PFSK-1 (cell line): ENCODE measurements at regions not wholly inside any gene's neighbourhood (a gene's known extent, or its start where the extent isn't known, plus 50 kb on each side); places are given as distances from the start of the nearest gene placed in this dataset.

ENCODE experiments used
- FOXP2 ChIP-seq: optimal IDR thresholded peaks from 2 replicates; pipeline ENCODE3; 2011; ENCODE audit warnings: borderline replicate concordance, control low read depth, inconsistent platforms; ENCODE audit not compliant: insufficient read depth; ENCODE audit errors: extremely low read length, extremely low read depth
- POLR2AphosphoS5 ChIP-seq: IDR thresholded peaks from 2 replicates; pipeline ENCODE4 v1.6.1; 2012; ENCODE audit warnings: low read depth, mild to moderate bottlenecking, control low read depth, low read length, moderate library complexity
- SIN3A ChIP-seq: IDR thresholded peaks from 2 replicates; pipeline ENCODE4 v1.6.1; 2012; ENCODE audit warnings: mild to moderate bottlenecking, low read length, moderate library complexity, borderline replicate concordance; ENCODE audit not compliant: insufficient read depth
- TAF1 ChIP-seq: IDR thresholded peaks from 2 replicates; pipeline ENCODE4 v1.6.1; 2012; ENCODE audit warnings: low read length, control low read depth, borderline replicate concordance; ENCODE audit not compliant: insufficient read depth
- TF ChIP-seq, protein P1 (sequence below), 2 experiments: IDR thresholded peaks; 2 replicates each; pipeline versions ENCODE4 v1.6.1 to v1.8.0; 2011 to 2012; ENCODE audit warnings: low read depth in 2 of 2, low read length in 2 of 2, control low read depth in 1 of 2, inconsistent platforms in 1 of 2, mild to moderate bottlenecking in 1 of 2, moderate library complexity in 1 of 2; ENCODE audit not compliant: insufficient read depth in 1 of 2

DNA sequence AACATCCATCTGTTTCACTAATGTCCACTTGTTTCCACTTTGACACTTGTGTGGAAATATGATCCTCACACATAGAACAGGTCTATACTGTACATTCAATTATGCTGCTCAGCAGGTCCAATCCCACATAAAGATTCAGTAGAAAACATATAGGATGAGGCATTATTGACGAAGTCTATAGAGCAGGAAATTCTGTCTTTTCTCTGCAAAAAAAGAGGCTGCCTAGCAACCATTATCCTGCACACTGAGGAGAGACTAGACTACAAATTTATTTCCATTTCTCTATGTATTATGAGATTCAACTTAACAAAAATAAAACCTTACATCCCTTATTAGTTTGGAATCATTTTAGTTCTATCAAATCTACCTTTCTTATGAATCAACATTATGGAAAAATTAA, 204.6 kb upstream of the POM121L12 start:
- TF ChIP-seq, protein P1, sequence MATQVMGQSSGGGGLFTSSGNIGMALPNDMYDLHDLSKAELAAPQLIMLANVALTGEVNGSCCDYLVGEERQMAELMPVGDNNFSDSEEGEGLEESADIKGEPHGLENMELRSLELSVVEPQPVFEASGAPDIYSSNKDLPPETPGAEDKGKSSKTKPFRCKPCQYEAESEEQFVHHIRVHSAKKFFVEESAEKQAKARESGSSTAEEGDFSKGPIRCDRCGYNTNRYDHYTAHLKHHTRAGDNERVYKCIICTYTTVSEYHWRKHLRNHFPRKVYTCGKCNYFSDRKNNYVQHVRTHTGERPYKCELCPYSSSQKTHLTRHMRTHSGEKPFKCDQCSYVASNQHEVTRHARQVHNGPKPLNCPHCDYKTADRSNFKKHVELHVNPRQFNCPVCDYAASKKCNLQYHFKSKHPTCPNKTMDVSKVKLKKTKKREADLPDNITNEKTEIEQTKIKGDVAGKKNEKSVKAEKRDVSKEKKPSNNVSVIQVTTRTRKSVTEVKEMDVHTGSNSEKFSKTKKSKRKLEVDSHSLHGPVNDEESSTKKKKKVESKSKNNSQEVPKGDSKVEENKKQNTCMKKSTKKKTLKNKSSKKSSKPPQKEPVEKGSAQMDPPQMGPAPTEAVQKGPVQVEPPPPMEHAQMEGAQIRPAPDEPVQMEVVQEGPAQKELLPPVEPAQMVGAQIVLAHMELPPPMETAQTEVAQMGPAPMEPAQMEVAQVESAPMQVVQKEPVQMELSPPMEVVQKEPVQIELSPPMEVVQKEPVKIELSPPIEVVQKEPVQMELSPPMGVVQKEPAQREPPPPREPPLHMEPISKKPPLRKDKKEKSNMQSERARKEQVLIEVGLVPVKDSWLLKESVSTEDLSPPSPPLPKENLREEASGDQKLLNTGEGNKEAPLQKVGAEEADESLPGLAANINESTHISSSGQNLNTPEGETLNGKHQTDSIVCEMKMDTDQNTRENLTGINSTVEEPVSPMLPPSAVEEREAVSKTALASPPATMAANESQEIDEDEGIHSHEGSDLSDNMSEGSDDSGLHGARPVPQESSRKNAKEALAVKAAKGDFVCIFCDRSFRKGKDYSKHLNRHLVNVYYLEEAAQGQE (IDR thresholded peaks at IDR 0.05; ENCODE audit: insufficient read depth in 1 of 2, low read depth in 2 of 2, low read length in 2 of 2), result no peak
- TF ChIP-seq SIN3A, result no peak
- TF ChIP-seq FOXP2, result no peak
- TF ChIP-seq TAF1, result no peak
- no peak for TF ChIP-seq POLR2AphosphoS5

DNA sequence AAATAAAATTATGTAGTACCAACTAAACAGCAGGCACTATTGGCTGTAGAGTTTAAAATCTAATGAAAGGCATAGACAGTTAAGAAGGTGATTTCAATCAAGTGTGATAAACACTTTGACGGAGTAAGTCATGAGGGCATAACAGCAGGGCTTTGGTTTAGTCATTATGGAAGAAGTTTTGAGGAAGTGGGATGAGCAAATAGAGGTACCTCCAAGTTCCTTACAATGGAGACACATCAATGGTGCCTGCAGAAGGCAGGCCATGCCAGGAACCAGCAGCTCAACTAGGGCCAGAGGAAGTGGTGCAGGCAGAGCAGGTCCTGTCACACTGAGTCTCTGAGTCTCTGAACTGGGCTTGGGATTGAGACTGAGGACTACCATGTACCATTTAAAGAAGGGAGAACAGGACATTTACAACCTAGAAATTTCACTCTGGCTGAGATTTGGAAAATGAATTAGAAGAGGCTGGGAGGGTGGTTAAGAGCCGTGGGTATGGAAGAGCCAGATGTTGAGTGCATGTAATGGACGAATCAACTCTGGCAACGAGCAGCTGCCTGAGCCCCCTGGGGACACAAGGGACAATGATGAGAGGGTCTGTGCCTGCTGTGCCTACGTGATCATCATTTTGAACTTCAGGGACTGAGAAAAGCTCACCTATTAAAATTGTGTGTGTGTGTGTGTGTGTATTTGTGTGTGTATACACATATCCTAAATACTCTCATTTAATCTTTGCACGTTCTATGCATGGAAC, 208.7 kb upstream of the POM121L12 start:
- TF ChIP-seq, protein P1 (IDR thresholded peaks at IDR 0.05; ENCODE audit: insufficient read depth in 1 of 2, low read depth in 2 of 2, low read length in 2 of 2), result no peak
- TF ChIP-seq SIN3A (no peak), POLR2AphosphoS5 (no peak), TAF1 (no peak)

DNA sequence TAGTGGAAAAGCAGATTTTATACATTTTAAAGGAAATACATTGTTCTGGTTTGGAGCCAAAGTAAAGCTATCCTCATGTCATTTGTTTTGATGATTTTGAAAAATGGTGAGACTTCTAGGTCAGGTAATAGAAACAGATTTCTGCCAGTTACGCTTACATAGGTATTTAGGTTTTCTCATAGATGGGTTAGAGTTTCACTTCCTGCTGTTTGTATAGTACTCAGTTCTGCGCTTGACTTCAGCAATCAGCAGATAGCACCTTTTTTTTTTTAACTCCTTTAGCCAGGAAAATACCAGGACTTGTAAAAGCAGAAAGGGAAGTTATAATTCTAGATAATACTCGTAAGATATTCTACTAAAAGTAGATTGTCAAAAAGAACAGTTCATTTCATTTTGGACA, 209.8 kb upstream of the POM121L12 start:
- no peak for TF ChIP-seq TAF1
- no peak for TF ChIP-seq SIN3A
- TF ChIP-seq POLR2AphosphoS5, result no peak
- TF ChIP-seq, protein P1 (IDR thresholded peaks at IDR 0.05; ENCODE audit: insufficient read depth in 1 of 2, low read depth in 2 of 2, low read length in 2 of 2), result no peak
- no peak for TF ChIP-seq FOXP2

DNA sequence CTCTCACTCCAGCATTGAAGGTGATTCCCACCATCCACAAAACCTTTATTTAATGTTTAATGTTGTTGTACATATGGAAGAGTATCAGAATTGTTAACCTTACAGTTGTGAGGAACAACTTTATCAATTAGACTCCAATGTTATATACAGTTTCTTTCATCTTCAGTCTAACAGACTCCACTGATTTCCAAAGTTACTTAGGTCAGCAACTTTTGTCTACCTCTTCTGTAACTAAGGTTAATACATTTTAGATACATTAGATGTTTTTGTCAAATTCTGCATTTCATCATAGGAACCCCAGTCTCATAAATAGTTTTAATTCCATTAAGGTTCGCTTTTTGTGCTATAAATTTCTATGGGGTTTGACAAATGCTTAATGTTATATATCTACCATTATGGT, 223.9 kb upstream of the POM121L12 start:
- no peak for TF ChIP-seq TAF1
- no peak for TF ChIP-seq FOXP2
- TF ChIP-seq POLR2AphosphoS5, result no peak
- TF ChIP-seq SIN3A, result no peak
- TF ChIP-seq, protein P1 (IDR thresholded peaks at IDR 0.05; ENCODE audit: insufficient read depth in 1 of 2, low read depth in 2 of 2, low read length in 2 of 2), result no peak

DNA sequence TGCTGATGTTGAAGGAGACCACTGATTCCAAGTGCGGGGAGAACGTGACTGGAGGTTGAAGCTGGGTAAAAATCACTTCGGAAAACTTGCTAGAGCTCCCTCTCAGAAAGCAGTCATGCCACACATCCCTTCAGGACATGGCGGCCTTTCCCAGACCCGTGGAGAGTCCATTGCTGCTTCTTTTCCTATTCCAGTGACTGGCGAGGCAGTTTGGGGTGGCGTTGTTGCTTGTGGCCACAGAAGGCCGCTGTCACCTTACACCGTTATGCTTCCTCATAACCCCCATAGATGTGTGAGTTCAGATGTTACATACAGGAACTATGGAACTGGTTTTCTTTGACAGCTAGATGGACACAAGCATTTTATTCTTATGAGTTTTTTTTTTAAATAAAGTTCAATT, 235.6 kb upstream of the POM121L12 start:
- no peak for TF ChIP-seq SIN3A
- no peak for TF ChIP-seq FOXP2
- no peak for TF ChIP-seq POLR2AphosphoS5
- TF ChIP-seq TAF1, result no peak
- TF ChIP-seq, protein P1 (IDR thresholded peaks at IDR 0.05; ENCODE audit: insufficient read depth in 1 of 2, low read depth in 2 of 2, low read length in 2 of 2), result no peak
